ENCODE measurements at regions not wholly inside any gene's neighbourhood (a gene's known extent, or its start where the extent isn't known, plus 50 kb on each side); places are given as distances from the start of the nearest gene placed in this dataset.

- in situ Hi-C loops (cut with MboI; ENCODE audit: low sequenced_read_pairs) = loop anchor here (25.0 kb wide), 1 partner anchor 377 kb away; no protein-coding TSS in a partner anchor
Measured at GRCh38 chr6:139764498-139764986, 390.1 kb upstream of the CITED2 start.

DNA sequence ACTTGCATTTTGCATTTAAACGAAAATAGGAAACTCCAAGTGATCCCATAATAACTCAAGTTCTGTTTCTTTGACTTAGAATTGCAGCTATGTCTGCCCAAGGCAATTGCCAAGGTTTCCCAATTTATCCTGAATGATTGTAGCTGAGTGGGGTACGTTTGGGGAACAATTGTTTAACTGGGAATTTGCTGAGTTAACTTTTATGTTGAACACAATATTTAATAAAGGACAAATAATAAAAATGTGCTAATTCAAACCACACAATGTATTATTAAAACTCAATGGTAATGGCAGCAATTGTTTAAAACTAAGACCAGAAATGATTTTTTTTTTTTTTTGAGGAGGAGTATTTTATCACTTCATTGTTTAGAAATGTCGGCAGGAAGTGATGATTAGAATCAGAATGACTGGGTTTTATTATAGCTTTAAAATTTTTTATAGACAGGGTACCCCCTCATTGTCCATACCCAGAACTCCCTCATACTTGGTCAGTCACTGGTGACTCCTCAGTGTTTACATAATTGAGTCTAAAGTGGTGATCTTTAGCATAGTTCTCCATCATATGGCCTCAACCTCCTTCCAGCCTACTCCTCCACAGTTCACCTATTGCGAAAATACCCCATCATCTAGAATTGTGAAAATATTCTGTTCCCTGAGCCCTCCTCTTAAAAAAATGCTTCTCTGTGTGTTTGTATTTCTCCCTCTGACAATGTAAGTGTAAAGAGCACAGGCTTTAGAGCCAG is 389.2 kb upstream of the CITED2 start:
- in situ Hi-C loops (cut with MboI; ENCODE audit: low sequenced_read_pairs) = loop anchor here (25.0 kb wide), 1 partner anchor 376 kb away; no protein-coding TSS in a partner anchor

DNA sequence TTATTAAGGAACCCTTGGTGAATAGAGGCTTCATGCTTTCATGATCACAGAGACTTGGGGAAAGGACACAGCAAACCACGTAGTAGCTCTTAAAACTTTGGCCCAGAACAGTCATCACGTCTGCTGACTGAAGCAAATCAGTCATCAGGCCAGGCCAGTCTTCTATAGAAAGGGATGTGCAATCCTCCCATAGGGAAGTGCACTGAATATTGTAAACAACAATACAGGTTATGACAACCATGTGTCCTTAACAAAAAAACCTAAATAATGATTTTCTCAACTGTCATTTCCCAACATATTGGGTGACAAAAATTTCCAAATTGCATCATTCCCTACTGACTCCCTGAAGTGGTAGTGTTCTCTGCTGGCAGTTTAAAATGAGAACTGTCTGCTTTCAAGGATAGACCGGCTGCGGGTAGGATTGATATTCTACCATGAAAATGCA is 388.2 kb upstream of the CITED2 start:
- in situ Hi-C loops (cut with MboI; ENCODE audit: low sequenced_read_pairs) = loop anchor here (25.0 kb wide), 1 partner anchor 375 kb away; no protein-coding TSS in a partner anchor

DNA sequence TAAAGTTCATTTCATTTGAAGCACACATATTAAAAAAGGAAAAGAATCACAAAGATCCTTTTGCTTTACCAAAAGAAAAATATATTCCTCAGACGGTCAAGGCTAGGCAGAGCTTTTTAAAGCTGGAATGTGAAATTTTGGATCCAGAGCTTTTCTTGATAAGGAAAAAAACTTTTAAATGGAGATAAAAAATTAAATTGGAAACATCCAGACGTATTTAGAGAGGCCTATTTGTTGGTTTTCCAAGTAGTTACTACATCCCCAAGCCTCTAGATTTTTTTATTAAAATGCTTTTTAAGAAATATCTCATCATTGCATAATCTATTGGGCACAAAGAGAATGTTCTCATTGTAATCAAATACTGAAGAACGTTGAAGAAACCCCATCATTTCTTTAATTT is 385.7 kb upstream of the CITED2 start:
- in situ Hi-C loops (cut with MboI; ENCODE audit: low sequenced_read_pairs) = loop anchor here (25.0 kb wide), 1 partner anchor 373 kb away; no protein-coding TSS in a partner anchor

GRCh38 chr6:139759086-139759485 is 384.6 kb upstream of the CITED2 start:
- in situ Hi-C loops (cut with MboI; ENCODE audit: low sequenced_read_pairs) = loop anchor here (25.0 kb wide), 1 partner anchor 372 kb away; no protein-coding TSS in a partner anchor

- in situ Hi-C loops (cut with MboI; ENCODE audit: low sequenced_read_pairs) = loop anchor here (25.0 kb wide), 1 partner anchor 371 kb away; no protein-coding TSS in a partner anchor
Measured at GRCh38 chr6:139758209-139758611, 383.8 kb upstream of the CITED2 start.

- in situ Hi-C loops (cut with MboI; ENCODE audit: low sequenced_read_pairs) = loop anchor here (25.0 kb wide), 1 partner anchor 370 kb away; no protein-coding TSS in a partner anchor
Measured at GRCh38 chr6:139757784-139758183, 383.3 kb upstream of the CITED2 start.

- in situ Hi-C loops (cut with MboI; ENCODE audit: low sequenced_read_pairs) = loop anchor here (25.0 kb wide), 1 partner anchor 369 kb away; no protein-coding TSS in a partner anchor
Measured at GRCh38 chr6:139756381-139756780, 381.9 kb upstream of the CITED2 start.

DNA sequence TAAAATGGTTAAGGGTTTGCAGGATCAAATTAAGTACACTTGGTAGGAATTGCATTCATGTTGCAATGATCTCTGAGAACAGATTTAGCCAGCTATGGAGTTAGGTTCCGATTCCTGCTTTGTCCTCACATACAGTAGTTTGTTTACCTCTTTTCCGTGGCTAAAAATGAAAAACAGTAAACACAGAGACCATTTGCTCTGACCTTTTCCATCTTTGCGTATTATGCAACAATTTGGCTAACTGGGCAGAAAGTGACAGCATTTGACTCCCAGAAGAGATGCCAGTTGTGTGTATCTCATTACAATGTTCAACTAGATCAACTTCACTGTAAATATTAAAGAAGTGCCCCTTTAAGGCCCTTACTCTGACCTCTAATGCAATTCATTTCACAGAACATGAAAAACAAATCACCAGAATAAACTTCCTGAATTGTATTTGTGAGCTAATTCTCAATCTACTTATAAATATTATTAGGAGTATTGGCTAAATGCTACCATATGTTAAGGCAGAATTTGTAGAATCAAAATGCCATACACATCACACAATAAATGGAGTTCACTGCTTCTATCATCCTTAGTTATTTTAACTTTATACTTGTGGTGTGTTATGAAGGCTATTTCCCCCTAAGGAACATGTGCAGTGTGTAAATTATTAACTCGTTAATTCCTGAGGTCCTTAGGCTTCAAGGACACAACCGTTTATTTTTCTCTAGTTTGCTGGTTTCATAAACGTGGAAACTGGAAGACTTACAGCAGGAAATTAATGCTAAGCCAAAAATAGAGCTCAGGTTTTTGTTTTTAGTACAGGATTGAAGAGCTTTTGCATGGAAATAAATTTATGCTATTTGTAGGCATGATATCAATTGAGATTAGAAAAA is 380.7 kb upstream of the CITED2 start:
- in situ Hi-C loops (cut with MboI; ENCODE audit: low sequenced_read_pairs) = loop anchor here (25.0 kb wide), 1 partner anchor 368 kb away; no protein-coding TSS in a partner anchor

GRCh38 chr6:139753198-139753861 is 378.9 kb upstream of the CITED2 start:
- in situ Hi-C loops (cut with MboI; ENCODE audit: low sequenced_read_pairs) = loop anchor here (25.0 kb wide), 1 partner anchor 366 kb away; no protein-coding TSS in a partner anchor

GRCh38 chr6:139752086-139752485 is 377.6 kb upstream of the CITED2 start:
- in situ Hi-C loops (cut with MboI; ENCODE audit: low sequenced_read_pairs) = loop anchor here (25.0 kb wide), 1 partner anchor 365 kb away; no protein-coding TSS in a partner anchor

- in situ Hi-C loops (cut with MboI; ENCODE audit: low sequenced_read_pairs) = loop anchor here (25.0 kb wide), 1 partner anchor 364 kb away; no protein-coding TSS in a partner anchor
Measured at GRCh38 chr6:139751179-139751578, 376.7 kb upstream of the CITED2 start.

DNA sequence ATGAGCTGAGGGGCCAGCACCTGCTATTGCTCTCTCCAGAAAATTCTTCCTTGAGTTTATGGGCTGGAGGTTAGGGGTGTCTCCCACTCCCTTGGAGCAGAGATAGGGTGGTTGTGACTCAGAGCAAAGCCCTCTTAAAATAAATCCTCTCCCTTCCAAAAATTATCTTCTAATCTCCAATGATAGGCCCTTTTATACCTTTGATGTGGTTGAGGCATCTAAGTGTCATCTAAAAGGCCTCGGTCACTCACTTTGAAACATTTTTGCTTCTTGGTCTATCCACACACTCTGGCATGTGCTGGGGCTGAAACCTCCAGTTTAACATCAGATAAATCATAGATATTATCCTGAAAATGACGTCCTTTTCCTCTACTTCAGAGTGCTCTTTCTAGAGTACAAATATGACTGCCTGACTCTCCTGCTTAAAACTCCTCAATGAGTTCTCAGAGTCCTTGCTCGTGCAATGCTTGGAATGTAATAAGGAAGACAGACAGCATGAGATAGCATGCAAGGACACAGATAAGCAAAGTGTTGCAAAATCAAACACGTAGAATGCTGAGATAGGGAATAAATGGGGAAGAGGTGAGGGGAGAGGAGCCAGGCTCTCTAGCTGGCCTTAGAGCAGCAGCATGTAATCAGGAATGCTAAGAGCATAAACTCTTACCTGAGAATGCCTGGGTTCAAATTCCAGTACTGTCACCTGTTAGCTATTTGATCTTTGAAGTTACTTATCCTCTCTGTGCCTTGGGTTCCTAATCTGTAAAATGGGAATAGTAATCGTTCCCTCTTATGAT is 374.1 kb upstream of the CITED2 start:
- in situ Hi-C loops (cut with MboI; ENCODE audit: low sequenced_read_pairs) = no loop called here

- in situ Hi-C loops (cut with MboI; ENCODE audit: low sequenced_read_pairs) = no loop called here
Measured at GRCh38 chr6:139747154-139747553, 372.7 kb upstream of the CITED2 start.

- in situ Hi-C loops (cut with MboI; ENCODE audit: low sequenced_read_pairs) = no loop called here
Measured at GRCh38 chr6:139744891-139745290, 370.4 kb upstream of the CITED2 start.

DNA sequence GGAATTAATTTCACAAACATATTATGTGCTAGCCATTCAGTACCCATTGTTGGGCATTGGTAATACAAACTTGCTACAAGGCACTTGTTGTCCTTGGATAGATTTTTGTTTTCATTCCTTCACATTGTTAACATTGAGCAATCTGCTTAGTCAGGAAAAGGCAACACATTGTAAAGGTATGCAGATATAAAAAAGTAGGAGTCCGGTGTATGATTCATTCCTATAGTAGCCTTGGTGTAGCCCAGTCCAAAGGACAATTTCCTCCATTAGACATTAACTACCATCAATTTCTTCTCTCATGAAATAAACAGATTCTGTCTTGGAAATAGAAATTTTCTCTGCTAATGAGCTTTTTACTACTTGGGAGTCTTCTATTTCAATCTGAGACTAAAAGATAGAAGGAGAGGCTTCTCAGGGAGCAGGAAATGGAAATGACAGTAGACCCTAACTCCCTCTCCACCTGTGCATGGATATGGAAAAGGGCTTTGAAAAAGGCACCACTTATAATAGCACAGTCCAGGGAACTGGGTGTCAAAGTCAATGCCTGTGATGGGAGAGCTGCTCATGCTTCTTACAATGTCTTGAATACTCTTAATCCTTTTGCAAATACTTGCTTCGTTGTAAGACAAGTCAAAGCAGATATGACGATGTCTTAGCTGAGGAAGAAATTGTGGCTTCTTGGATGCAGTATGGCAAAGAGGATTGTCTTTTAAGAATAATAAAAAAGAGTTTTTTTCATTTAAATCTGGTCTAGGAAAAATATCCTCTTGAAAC is 369.4 kb upstream of the CITED2 start:
- in situ Hi-C loops (cut with MboI; ENCODE audit: low sequenced_read_pairs) = no loop called here

GRCh38 chr6:139742671-139743070 is 368.2 kb upstream of the CITED2 start:
- in situ Hi-C loops (cut with MboI; ENCODE audit: low sequenced_read_pairs) = no loop called here

DNA sequence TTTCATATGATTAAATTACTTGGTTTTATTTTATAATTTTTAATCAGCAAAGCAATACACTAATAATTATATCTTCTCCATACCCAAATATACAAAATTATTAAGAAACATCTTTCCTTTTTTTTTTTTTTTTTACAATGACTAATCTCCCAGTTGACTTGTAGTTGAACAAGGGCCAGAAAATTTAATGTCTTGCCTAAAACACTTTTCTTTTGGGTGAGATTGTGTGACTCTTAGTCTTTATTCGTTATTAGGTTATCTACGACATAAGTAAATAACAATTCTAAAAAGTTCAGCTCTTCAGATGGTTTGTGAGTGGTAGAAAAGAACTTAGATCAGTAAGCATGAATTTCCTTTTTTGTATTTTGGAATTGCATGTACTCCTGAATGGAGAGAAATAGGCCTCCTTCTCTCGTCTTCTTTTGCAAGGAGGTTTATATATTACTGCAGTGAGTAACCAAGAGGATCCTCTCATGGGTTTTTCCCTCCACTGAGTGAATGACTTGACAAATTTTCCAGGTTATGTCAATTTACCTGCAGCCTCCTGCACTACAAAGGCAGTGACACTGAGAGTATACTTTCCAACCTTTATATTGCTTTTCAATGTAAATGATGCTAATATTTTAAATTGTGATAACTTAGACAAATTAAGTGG is 364.5 kb upstream of the CITED2 start:
- in situ Hi-C loops (cut with MboI; ENCODE audit: low sequenced_read_pairs) = no loop called here
